HEK293 (cell line): ENCODE measurements at regions not wholly inside any gene's neighbourhood (a gene's known extent, or its start where the extent isn't known, plus 50 kb on each side); places are given as distances from the start of the nearest gene placed in this dataset.

Experiments used
- CTCF ChIA-PET: fragments of 350-600 bp; formaldehyde crosslinking; extraction: SDS; loops from one replicate; lab custom pipeline; 2021; ENCODE audit warnings: antibody characterized with exemption; lab: Yijun Ruan, JAX
- POLR2A ChIA-PET: fragments of 300-600 bp; formaldehyde crosslinking; extraction: SDS; loops from one replicate; lab custom pipeline; 2020; ENCODE audit warnings: antibody characterized with exemption, inconsistent platforms; lab: Yijun Ruan, JAX
- H3K27ac ChIP-seq: fragments of 200-500 bp; sonication (Bioruptor generic); 2 replicates; pipeline ENCODE4 v1.5.1; 2014; ENCODE audit warnings: low read depth, low read length, control low read depth, inconsistent platforms; ENCODE audit errors: extremely low read depth
- H3K36me3 ChIP-seq, 2 experiments: fragments of 200-500 bp in 1 of 2; sonication (Bioruptor generic) in 1 of 2; 1 replicate in 1 of 2; 2 replicates in 1 of 2; pipeline ENCODE4 v1.5.1; 2014 to 2017; ENCODE audit warnings: inconsistent platforms in 2 of 2, low read length in 2 of 2; ENCODE audit not compliant: control insufficient read depth in 2 of 2, insufficient read depth in 1 of 2
- H3K4me1 ChIP-seq: fragments of 200-500 bp; sonication (Bioruptor generic); 2 replicates; pipeline ENCODE4 v1.5.1; 2014; ENCODE audit warnings: mild to moderate bottlenecking, low read length, inconsistent platforms; ENCODE audit not compliant: control insufficient read depth, insufficient read depth
- H3K4me3 ChIP-seq: 2 replicates; pipeline ENCODE4 v1.5.1; 2011; ENCODE audit warnings: low read depth, mild to moderate bottlenecking, control low read depth, low read length, moderate library complexity
- H3K9me3 ChIP-seq: fragments of 200-500 bp; sonication (Bioruptor generic); 2 replicates; pipeline ENCODE4 v1.5.1; 2014; ENCODE audit warnings: low read depth, low read length, inconsistent platforms; ENCODE audit not compliant: control insufficient read depth, insufficient read depth
- ELK4 ChIP-seq: IDR thresholded peaks from 2 replicates; pipeline ENCODE4 v1.6.1; 2011; ENCODE audit warnings: mild to moderate bottlenecking, low read depth, low read length, borderline replicate concordance
- INSM2 ChIP-seq: fragments of 450-650 bp; formaldehyde crosslinking; IDR thresholded peaks from 2 replicates; pipeline ENCODE4 v1.5.1; 2016; ENCODE audit warnings: missing biosample characterization, missing genetic modification characterization
- KLF10 ChIP-seq: fragments of 450-650 bp; IDR thresholded peaks from 2 replicates; pipeline ENCODE4 v1.5.1; 2018; ENCODE audit warnings: missing biosample characterization, mild to moderate bottlenecking, missing genetic modification characterization
- PRDM4 ChIP-seq: fragments of 450-650 bp; formaldehyde crosslinking; IDR thresholded peaks from 2 replicates; pipeline ENCODE4 v1.5.1; 2017; ENCODE audit warnings: missing biosample characterization, missing genetic modification characterization
- SALL2 ChIP-seq: fragments of 450-650 bp; formaldehyde crosslinking; IDR thresholded peaks from 2 replicates; pipeline ENCODE4 v1.5.0; 2017; ENCODE audit warnings: missing biosample characterization, mild to moderate bottlenecking, missing genetic modification characterization, borderline replicate concordance
- ZBTB1 ChIP-seq: fragments of 450-650 bp; formaldehyde crosslinking; IDR thresholded peaks from 2 replicates; pipeline ENCODE4 v1.5.1; 2016; ENCODE audit warnings: missing biosample characterization, missing genetic modification characterization
- ZFP69B ChIP-seq: fragments of 450-650 bp; formaldehyde crosslinking; IDR thresholded peaks from 2 replicates; pipeline ENCODE4 v1.5.1; 2016; ENCODE audit warnings: missing biosample characterization, missing genetic modification characterization
- ZIC2 ChIP-seq: fragments of 450-650 bp; formaldehyde crosslinking; IDR thresholded peaks from 2 replicates; pipeline ENCODE4 v1.5.1; 2016; ENCODE audit warnings: missing biosample characterization, missing genetic modification characterization
- ZNF132 ChIP-seq: fragments of 450-650 bp; formaldehyde crosslinking; IDR thresholded peaks from 2 replicates; pipeline ENCODE4 v1.5.1; 2017; ENCODE audit warnings: missing biosample characterization, missing genetic modification characterization, borderline replicate concordance
- ZNF292 ChIP-seq: fragments of 450-650 bp; formaldehyde crosslinking; IDR thresholded peaks from 2 replicates; pipeline ENCODE4 v1.5.1; 2016; ENCODE audit warnings: low read depth, missing biosample characterization, missing genetic modification characterization, borderline replicate concordance
- ZNF362 ChIP-seq: fragments of 450-650 bp; formaldehyde crosslinking; IDR thresholded peaks from 2 replicates; pipeline ENCODE4 v1.5.1; 2016; ENCODE audit warnings: missing biosample characterization, missing genetic modification characterization
- ZNF391 ChIP-seq: fragments of 450-650 bp; formaldehyde crosslinking; IDR thresholded peaks from 2 replicates; pipeline ENCODE4 v1.5.1; 2016; ENCODE audit warnings: low read depth, missing biosample characterization, missing genetic modification characterization, borderline replicate concordance
- ZNF394 ChIP-seq: fragments of 450-650 bp; formaldehyde crosslinking; IDR thresholded peaks from 2 replicates; pipeline ENCODE4 v1.5.1; 2016; ENCODE audit warnings: missing biosample characterization, missing genetic modification characterization, mild to moderate bottlenecking, moderate library complexity, borderline replicate concordance
- ZNF416 ChIP-seq: fragments of 450-650 bp; formaldehyde crosslinking; IDR thresholded peaks from 2 replicates; pipeline ENCODE4 v1.5.1; 2016; ENCODE audit warnings: missing biosample characterization, missing genetic modification characterization
- ZNF645 ChIP-seq: fragments of 450-650 bp; formaldehyde crosslinking; IDR thresholded peaks from 2 replicates; pipeline ENCODE4; 2016; ENCODE audit warnings: missing biosample characterization, missing genetic modification characterization
- ZNF664 ChIP-seq: fragments of 450-650 bp; formaldehyde crosslinking; IDR thresholded peaks from 2 replicates; pipeline ENCODE4 v1.5.1; 2016; ENCODE audit warnings: missing biosample characterization, missing genetic modification characterization
- ZNF670 ChIP-seq: fragments of 450-650 bp; formaldehyde crosslinking; IDR thresholded peaks from 2 replicates; pipeline ENCODE4 v1.5.1; 2016; ENCODE audit warnings: missing biosample characterization, missing genetic modification characterization, low read depth
- ZNF747 ChIP-seq: fragments of 450-650 bp; formaldehyde crosslinking; IDR thresholded peaks from 2 replicates; pipeline ENCODE4 v1.5.1; 2016; ENCODE audit warnings: missing biosample characterization, missing genetic modification characterization
- ZNF768 ChIP-seq: fragments of 450-650 bp; formaldehyde crosslinking; IDR thresholded peaks from 2 replicates; pipeline ENCODE4 v1.5.1; 2018; ENCODE audit warnings: missing biosample characterization, mild to moderate bottlenecking, missing genetic modification characterization
- ZNF843 ChIP-seq: fragments of 450-650 bp; formaldehyde crosslinking; IDR thresholded peaks from 2 replicates; pipeline ENCODE4 v1.5.1; 2016; ENCODE audit warnings: missing biosample characterization, missing genetic modification characterization

- POLR2A ChIA-PET, result no interaction called here
- Histone ChIP-seq H3K27ac (no peak overlapping the region), H3K4me3 (no peak overlapping the region), H3K36me3 (no peaks in the 10 kb centered on the region), H3K9me3 (no peaks in the 10 kb centered on the region; the same call in 1 of the 2 replicates), H3K4me1 (no peaks in the 10 kb centered on the region)
- TF ChIP-seq ZFP69B (tag by site-specific recombination), result no peak
- TF ChIP-seq ZNF747 (tag by site-specific recombination), result no peak
- TF ChIP-seq KLF10, result no peak
- no peak for TF ChIP-seq ZNF394 (tag by site-specific recombination)
- no peak for TF ChIP-seq ZNF292 (tag by site-specific recombination)
- no peak for TF ChIP-seq ZNF645 (tag by site-specific recombination)
- no peak for TF ChIP-seq SALL2 (tag by site-specific recombination)
- no peak for TF ChIP-seq ZNF416 (tag by site-specific recombination)
- TF ChIP-seq ZNF132 (tag by site-specific recombination), result no peak
- CTCF ChIA-PET, result no interaction called here
Observed at GRCh38 chr5:25944786-25945185, 1093.6 kb downstream of the CDH9 start.

GRCh38 chr5:25909163-25909562 lies 1129.2 kb downstream of the CDH9 start:
- POLR2A ChIA-PET, result no interaction called here
- TF ChIP-seq PRDM4 (tag by site-specific recombination), result no peak
- no peak for TF ChIP-seq ZNF768 (tag by site-specific recombination)
- no peak for TF ChIP-seq ZNF670 (tag by site-specific recombination)
- TF ChIP-seq ZBTB1 (tag by site-specific recombination), result no peak
- no peak for TF ChIP-seq ZIC2 (tag by site-specific recombination)
- TF ChIP-seq ZNF391, result no peak
- TF ChIP-seq ELK4, result no peak
- no peak for TF ChIP-seq ZNF664 (tag by site-specific recombination)
- no peak for TF ChIP-seq ZNF843 (tag by site-specific recombination)
- no peak for TF ChIP-seq ZNF362
- TF ChIP-seq INSM2 (tag by site-specific recombination), result no peak
- Histone ChIP-seq H3K9me3 (no peaks in the 10 kb centered on the region), H3K4me3 (no peak overlapping the region), H3K4me1 (no peaks in the 10 kb centered on the region), H3K36me3 (no peaks in the 10 kb centered on the region), H3K27ac (no peak overlapping the region)
- CTCF ChIA-PET, result no interaction called here
